ENCODE measurements at regions not wholly inside any gene's neighbourhood (a gene's known extent, or its start where the extent isn't known, plus 50 kb on each side); places are given as distances from the start of the nearest gene placed in this dataset.

DNA sequence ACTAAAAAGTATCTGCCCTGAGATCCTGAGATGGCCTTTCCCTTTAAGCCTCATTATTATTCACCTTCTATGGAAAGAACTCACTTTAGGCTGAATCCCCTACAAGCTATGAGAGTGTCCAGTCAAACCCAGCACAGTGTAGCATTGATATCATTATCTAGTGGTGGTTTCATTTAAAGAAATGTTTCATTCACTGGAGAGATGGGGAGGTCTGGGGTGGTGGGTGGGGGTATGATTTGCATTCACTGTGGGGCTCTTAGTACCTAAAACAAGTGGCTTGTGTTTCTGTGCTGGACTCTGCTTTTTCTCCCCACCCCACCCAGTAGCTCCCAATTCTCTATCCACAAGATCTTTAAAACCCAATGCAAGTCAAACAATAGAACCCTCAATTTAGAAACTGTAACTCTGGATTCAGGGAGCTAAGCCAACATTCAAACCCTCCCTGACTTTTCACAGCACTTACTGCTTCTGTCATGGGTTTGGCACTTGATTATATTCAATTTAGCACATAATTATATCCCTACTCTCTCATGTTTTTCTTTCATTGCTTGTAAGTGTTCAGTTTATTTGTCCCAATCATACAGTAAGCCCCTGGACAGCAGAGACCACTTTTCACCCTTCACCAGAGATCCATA, 310.5 kb upstream of the THBS1 start:
- Histone ChIP-seq H3K9me3 (ENCODE audit: low read length) (no peaks in the 10 kb centered on the region), H3K27me3 (ENCODE audit: control insufficient read depth in 1 of 2, insufficient read depth in 2 of 2, low read length in 2 of 2) (no peaks in the 10 kb centered on the region), H3K36me3 (replicated peaks in 1 of 2; ENCODE audit: control insufficient read depth in 1 of 2, insufficient read depth in 2 of 2, low read length in 2 of 2) (no peaks in the 10 kb centered on the region), H3K79me2 (ENCODE audit: insufficient read depth, low read length) (no peaks in the 10 kb centered on the region), H3K4me1 (ENCODE audit: insufficient read depth, low read length) (peaks cover 80% of the 10 kb centered on the region), H2AFZ (ENCODE audit: low read length) (no peak overlapping the region), H3K4me2 (ENCODE audit: low read depth, low read length) (no peak overlapping the region), H3K9ac (ENCODE audit: insufficient read depth, low read depth, low read length) (no peak overlapping the region), H3K27ac (ENCODE audit: extremely low read length, insufficient read depth, low read length) (no peak overlapping the region), H3K4me3 (replicated peaks in 1 of 3; ENCODE audit: insufficient read depth in 1 of 3, low read depth in 2 of 3, low read length in 3 of 3) (no peak overlapping the region), H4K20me1 (ENCODE audit: insufficient read depth, low read length) (no peaks in the 10 kb centered on the region)
- POLR2A ChIA-PET = no interaction called here
- FAIRE-seq = no peak
- in situ Hi-C loops (cut with HindIII; ENCODE audit: extremely low pct_ligation_motif_present, low pct_unique_long_range_greater_than_20kb) = loop anchor here (5.0 to 10.0 kb wide), 2 partner anchors 98 to 146 kb away; no protein-coding TSS in a partner anchor
- DNase-seq (ENCODE audit: low spot score) = no peak
- ATAC-seq = no peak
- intact Hi-C loops (cut with micrococcal nuclease; ENCODE audit: unreplicated experiment) = loop anchor here (5.0 to 10.0 kb wide), 2 partner anchors 164 to 187 kb away; no protein-coding TSS in a partner anchor
- TF ChIP-seq, protein P1, sequence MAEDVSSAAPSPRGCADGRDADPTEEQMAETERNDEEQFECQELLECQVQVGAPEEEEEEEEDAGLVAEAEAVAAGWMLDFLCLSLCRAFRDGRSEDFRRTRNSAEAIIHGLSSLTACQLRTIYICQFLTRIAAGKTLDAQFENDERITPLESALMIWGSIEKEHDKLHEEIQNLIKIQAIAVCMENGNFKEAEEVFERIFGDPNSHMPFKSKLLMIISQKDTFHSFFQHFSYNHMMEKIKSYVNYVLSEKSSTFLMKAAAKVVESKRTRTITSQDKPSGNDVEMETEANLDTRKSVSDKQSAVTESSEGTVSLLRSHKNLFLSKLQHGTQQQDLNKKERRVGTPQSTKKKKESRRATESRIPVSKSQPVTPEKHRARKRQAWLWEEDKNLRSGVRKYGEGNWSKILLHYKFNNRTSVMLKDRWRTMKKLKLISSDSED (CRISPR knock-in tag; IDR thresholded peaks at IDR 0.05) = no peak
- TF ChIP-seq ELF1 (CRISPR knock-in tag; IDR thresholded peaks at IDR 0.05) (no peak), CREB1 (IDR thresholded peaks at IDR 0.05) (no peak), CREB1 (CRISPR knock-in tag; IDR thresholded peaks at IDR 0.05) (no peak), SYNCRIP (IDR thresholded peaks at IDR 0.05; ENCODE audit: insufficient read depth, low read depth, low read length) (no peak), GPN1 (CRISPR knock-in tag; IDR thresholded peaks at IDR 0.05; ENCODE audit: borderline replicate concordance) (no peak), IKZF1 (IDR thresholded peaks at IDR 0.05) (no peak), TBL1XR1 (IDR thresholded peaks at IDR 0.05; ENCODE audit: borderline replicate concordance, low read length, partially characterized antibody) (no peak), CREM (IDR thresholded peaks at IDR 0.05) (no peak), CREM (CRISPR knock-in tag; IDR thresholded peaks at IDR 0.05) (no peak), CBX1 (IDR thresholded peaks at IDR 0.05; ENCODE audit: low read depth) (no peak), PHF21A (CRISPR knock-in tag; IDR thresholded peaks at IDR 0.05) (no peak), ARHGAP35 (CRISPR knock-in tag; IDR thresholded peaks at IDR 0.05; ENCODE audit: borderline replicate concordance) (no peak), ATAD3A (CRISPR knock-in tag; IDR thresholded peaks at IDR 0.05) (no peak), ZFP82 (CRISPR knock-in tag; IDR thresholded peaks at IDR 0.05; ENCODE audit: borderline replicate concordance) (no peak), ESRRA (CRISPR knock-in tag; IDR thresholded peaks at IDR 0.05; ENCODE audit: low read depth) (no peak), ZNF44 (CRISPR knock-in tag; IDR thresholded peaks at IDR 0.05) (no peak), PAWR (CRISPR knock-in tag; IDR thresholded peaks at IDR 0.05; ENCODE audit: borderline replicate concordance) (no peak), ZNF282 (IDR thresholded peaks at IDR 0.05; ENCODE audit: partially characterized antibody) (no peak), ZFP62 (CRISPR knock-in tag; IDR thresholded peaks at IDR 0.05) (no peak)
- TF ChIP-seq, protein P2, sequence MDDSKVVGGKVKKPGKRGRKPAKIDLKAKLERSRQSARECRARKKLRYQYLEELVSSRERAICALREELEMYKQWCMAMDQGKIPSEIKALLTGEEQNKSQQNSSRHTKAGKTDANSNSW (CRISPR knock-in tag; IDR thresholded peaks at IDR 0.05; ENCODE audit: borderline replicate concordance) = no peak
- TF ChIP-seq, protein P3, sequence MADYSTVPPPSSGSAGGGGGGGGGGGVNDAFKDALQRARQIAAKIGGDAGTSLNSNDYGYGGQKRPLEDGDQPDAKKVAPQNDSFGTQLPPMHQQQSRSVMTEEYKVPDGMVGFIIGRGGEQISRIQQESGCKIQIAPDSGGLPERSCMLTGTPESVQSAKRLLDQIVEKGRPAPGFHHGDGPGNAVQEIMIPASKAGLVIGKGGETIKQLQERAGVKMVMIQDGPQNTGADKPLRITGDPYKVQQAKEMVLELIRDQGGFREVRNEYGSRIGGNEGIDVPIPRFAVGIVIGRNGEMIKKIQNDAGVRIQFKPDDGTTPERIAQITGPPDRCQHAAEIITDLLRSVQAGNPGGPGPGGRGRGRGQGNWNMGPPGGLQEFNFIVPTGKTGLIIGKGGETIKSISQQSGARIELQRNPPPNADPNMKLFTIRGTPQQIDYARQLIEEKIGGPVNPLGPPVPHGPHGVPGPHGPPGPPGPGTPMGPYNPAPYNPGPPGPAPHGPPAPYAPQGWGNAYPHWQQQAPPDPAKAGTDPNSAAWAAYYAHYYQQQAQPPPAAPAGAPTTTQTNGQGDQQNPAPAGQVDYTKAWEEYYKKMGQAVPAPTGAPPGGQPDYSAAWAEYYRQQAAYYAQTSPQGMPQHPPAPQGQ (CRISPR knock-in tag; IDR thresholded peaks at IDR 0.05; ENCODE audit: borderline replicate concordance) = no peak
- no TSS peak for BruUV-seq (replicated peaks)
- CTCF ChIA-PET (ENCODE audit: low intra/inter-chr PET ratio, low total read pairs) = no interaction called here
